ENCODE measurements at regions not wholly inside any gene's neighbourhood (a gene's known extent, or its start where the extent isn't known, plus 50 kb on each side); places are given as distances from the start of the nearest gene placed in this dataset.

DNA sequence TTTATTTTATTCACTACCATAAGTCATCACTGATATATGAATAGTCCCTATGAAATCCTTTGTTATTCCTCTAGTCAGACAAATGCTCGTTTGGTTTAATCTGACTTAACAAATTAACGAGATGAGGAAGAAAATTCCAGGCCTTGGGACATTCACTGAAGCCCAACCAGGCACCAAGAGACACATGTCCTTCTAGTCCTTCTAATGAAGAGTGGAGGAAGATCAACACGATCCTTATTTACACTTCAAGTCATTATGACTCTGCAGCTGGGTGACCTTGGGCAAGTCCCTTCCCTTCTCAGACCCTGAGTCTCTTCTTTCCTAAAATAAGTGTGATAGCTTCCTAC lies 117.5 kb downstream of the CEBPB start:
- intact Hi-C loops (cut with DNase I): no loop called here
- Histone ChIP-seq H3K9me3 (no peaks in the 10 kb centered on the region), H3K4me1 (peaks cover 38 to 83% (median 64%) of the 10 kb centered on the region in 3 donors), H3K4me3 (no peak overlapping the region), H3K27ac (peak overlapping the region; percentile 46 to 94 (median 86)), H3K36me3 (no peaks in the 10 kb centered on the region), H3K27me3 (no peaks in the 10 kb centered on the region)
- no peak for DNase-seq
- 18 to 27% methylated on average over 3 of the region's 3 CpGs for WGBS, 2 donors
- TF ChIP-seq CTCF (IDR thresholded peaks at IDR 0.05): no peak
- no peak for TF ChIP-seq POLR2A (IDR thresholded peaks at IDR 0.05)

DNA sequence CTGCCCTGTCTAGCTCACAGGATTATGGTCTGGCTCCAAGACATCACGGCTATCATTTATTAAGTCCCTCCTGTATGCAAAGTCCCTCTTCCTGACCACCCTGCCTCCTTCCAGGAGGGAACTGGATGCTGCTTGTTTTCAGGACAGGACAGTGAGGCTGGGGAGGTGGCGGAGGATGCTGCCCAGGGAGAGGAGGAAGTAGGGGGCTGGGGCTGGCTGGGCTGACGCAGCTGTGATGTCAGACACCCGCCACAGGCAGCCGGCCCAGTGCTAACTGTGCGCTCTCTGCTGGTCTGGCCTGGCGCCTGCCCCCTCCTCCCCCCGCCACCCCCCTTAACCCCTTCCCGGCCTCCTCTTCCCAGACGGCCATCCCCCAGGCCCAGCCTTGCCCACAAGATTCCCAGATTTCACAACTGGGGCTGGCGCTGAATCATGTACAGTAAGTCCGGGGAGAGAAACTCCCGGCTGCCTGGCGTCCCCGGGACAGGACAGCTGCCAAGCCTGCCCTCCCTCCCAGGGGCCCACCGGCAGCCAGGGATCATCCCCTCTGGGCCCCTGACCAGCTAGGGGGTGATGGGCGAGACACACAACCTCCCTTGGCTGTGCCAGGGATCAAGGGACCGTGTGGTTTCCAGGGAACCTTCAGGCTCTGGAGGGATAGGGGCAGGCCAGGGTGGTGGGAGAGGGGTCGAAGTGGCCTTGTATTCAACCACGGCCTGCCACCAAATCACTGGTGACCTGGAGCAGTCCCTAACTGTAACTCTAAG lies 118.1 kb downstream of the CEBPB start:
- TF ChIP-seq CTCF (IDR thresholded peaks at IDR 0.05): no peak
- peak in 1 of 4 donors; percentile 57 for TF ChIP-seq POLR2A (IDR thresholded peaks at IDR 0.05)
- peaks cover 36 to 85% (median 68%) of the 10 kb centered on the region in 3 donors for H3K4me1 ChIP-seq

DNA sequence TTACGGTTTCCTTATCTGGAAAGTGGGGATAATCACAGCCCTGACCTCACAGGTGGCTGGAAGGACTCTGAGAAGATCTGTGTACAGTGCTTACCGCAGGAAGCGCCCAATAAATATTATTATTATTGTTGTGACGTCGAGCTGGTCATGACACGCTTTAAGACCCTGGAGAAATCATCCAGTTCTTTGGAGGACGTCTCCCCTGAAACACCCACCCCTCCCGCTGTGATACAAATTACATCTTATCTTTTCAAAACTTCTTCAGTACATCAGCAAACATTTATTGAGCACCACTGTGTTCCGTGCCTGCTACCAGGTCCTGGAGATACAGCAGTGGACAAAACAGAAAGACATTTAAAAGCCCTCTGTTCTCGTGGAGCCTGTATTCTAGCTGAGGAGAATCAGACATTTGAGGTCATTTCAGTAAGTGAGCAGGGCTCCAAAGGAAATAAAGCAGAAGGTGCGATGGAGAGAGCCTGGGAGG lies 118.7 kb downstream of the CEBPB start:
- H3K4me3 ChIP-seq: no peak overlapping the region
- H3K27me3 ChIP-seq: no peaks in the 10 kb centered on the region
- intact Hi-C loops (cut with DNase I): no loop called here
- 42 to 43% methylated on average over 10 to 11 of the region's 11 CpGs for WGBS, 2 donors
- H3K27ac ChIP-seq: peak overlapping the region; percentile 46 to 94 (median 86)
- DNase-seq: no peak
- no peaks in the 10 kb centered on the region for H3K9me3 ChIP-seq
- no peaks in the 10 kb centered on the region for H3K36me3 ChIP-seq
- TF ChIP-seq CTCF (IDR thresholded peaks at IDR 0.05) (no peak), POLR2A (IDR thresholded peaks at IDR 0.05) (no peak)
- H3K4me1 ChIP-seq: peaks cover 30 to 82% (median 62%) of the 10 kb centered on the region in 3 donors

More for the DNA sequence above, 118.1 kb downstream of the CEBPB start:
- no peaks in the 10 kb centered on the region for H3K9me3 ChIP-seq
- WGBS, 2 donors: 12 to 17% methylated on average over 3 to 7 of the region's 20 CpGs
- peak overlapping the region; percentile 46 to 94 (median 86) for H3K27ac ChIP-seq
- no peaks in the 10 kb centered on the region for H3K27me3 ChIP-seq
- intact Hi-C loops (cut with DNase I): no loop called here
- H3K36me3 ChIP-seq: no peaks in the 10 kb centered on the region
- peak overlapping the region in 1 of 4 donors; percentile 46 for H3K4me3 ChIP-seq
- peak; percentile 67 for DNase-seq

DNA sequence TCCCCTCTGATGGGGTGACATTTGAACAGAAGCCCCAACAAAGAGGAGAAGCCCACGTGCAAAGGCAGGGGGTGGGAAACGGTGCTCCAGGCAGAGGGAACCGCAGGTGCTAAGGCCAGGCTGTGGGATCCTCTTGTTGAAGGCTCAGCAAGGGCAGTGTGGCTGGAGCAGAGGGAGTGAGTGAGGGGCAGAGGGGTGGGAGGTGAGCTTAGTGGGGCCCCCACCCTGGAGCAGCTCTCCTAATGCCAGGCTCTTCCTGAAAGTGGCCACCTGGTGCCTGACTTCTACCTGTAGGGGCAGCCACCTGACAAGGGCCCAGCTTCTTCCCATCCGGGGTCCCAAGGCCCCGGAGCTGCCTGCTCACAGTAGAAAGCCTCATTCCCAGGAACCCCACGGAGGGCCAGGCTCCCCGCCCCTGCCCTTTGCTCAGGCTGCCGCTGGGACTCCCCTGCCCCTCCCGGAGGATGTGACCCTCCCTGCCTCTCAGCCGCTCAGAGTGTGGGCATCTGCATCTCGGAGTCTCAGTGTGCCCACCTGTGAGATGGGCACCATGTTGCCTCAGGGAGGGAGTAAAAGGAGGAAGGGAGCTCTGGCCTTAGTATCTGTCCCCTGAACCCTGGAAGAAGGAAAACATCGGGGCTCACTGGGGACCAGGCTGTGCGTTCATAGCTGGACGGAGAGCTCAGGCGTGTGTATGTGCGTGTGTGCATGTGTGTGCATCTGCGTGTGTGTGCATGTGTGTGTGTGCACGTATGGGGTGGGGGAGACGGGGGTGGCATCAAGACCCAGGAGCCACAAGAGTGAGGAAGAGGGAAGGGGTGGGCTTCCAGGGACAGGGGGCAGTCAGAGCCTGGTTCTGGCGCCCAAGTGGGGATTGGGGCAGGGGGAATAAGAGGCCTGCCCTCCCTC lies 119.4 kb downstream of the CEBPB start:
- Histone ChIP-seq H3K36me3 (no peaks in the 10 kb centered on the region), H3K27me3 (no peaks in the 10 kb centered on the region), H3K9me3 (no peaks in the 10 kb centered on the region), H3K4me3 (no peak overlapping the region), H3K4me1 (peaks cover 28 to 75% (median 55%) of the 10 kb centered on the region in 3 donors), H3K27ac (peak overlapping the region in 3 of 4 donors; percentile 81 to 94 (median 91))
- intact Hi-C loops (cut with DNase I): no loop called here
- WGBS, 2 donors: 88 to 89% methylated on average over 14 of the region's 20 CpGs
- DNase-seq: no peak
- no peak for TF ChIP-seq CTCF (IDR thresholded peaks at IDR 0.05)
- TF ChIP-seq POLR2A (IDR thresholded peaks at IDR 0.05): no peak

DNA sequence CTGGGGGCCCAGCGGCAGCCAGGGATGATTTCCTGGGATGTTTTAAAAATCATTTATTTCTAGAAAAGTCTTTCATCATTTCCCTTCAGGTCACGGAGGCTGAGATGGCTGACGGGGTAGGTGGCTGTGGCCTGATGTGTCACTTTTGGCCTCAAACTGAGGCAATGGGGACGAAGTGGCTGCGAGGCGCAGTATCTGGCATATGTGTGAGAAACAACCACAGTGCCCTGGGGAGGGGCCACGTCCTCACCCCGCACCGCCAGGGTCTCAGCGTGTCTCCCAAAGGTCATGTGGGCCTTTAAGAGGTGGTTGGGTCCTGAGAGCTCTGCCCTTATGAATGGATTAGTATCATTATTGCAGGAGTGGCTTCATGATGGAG lies 120.0 kb downstream of the CEBPB start:
- Histone ChIP-seq H3K4me3 (no peak overlapping the region), H3K36me3 (no peaks in the 10 kb centered on the region), H3K4me1 (peaks cover 28 to 69% (median 49%) of the 10 kb centered on the region in 3 donors), H3K27me3 (no peaks in the 10 kb centered on the region), H3K9me3 (no peaks in the 10 kb centered on the region), H3K27ac (peak overlapping the region in 3 of 4 donors; percentile 11 to 81 (median 81))
- intact Hi-C loops (cut with DNase I): no loop called here
- no peak for DNase-seq
- WGBS, 2 donors: 75 to 84% methylated on average over 8 of the region's 10 CpGs
- no peak for TF ChIP-seq CTCF (IDR thresholded peaks at IDR 0.05)
- TF ChIP-seq POLR2A (IDR thresholded peaks at IDR 0.05): no peak
